Esophagus (tissue), 2 donors: ENCODE measurements at regions not wholly inside any gene's neighbourhood (a gene's known extent, or its start where the extent isn't known, plus 50 kb on each side); places are given as distances from the start of the nearest gene placed in this dataset.

Source experiments
- H3K27ac ChIP-seq, 2 donors: one replicate each; pipeline ENCODE4 v1.5.1; 2013; ENCODE audit warnings: low read depth in 2 of 2, mild to moderate bottlenecking in 2 of 2, inconsistent platforms in 1 of 2, low read length in 1 of 2, moderate library complexity in 1 of 2
- H3K27me3 ChIP-seq, 2 donors: one replicate each; pipeline ENCODE4 v1.6.1; 2013; ENCODE audit warnings: low read length in 2 of 2, control low read depth in 1 of 2, mild to moderate bottlenecking in 1 of 2; ENCODE audit not compliant: insufficient read depth in 2 of 2, control insufficient read depth in 1 of 2
- H3K36me3 ChIP-seq, 2 donors: one replicate each; pipeline ENCODE4 v1.6.1; 2013; ENCODE audit warnings: low read length in 1 of 2; ENCODE audit not compliant: control insufficient read depth in 2 of 2, insufficient read depth in 2 of 2
- H3K4me1 ChIP-seq, 2 donors: one replicate each; pipeline ENCODE4 v1.6.1; 2013; ENCODE audit warnings: low read length in 1 of 2; ENCODE audit not compliant: control insufficient read depth in 2 of 2, insufficient read depth in 2 of 2
- H3K4me3 ChIP-seq, 2 donors: one replicate each; pipeline ENCODE4 v1.5.1; 2013; ENCODE audit warnings: low read length in 2 of 2, mild to moderate bottlenecking in 2 of 2, low read depth in 1 of 2, moderate library complexity in 1 of 2
- H3K9me3 ChIP-seq, 2 donors: one replicate each; pipeline ENCODE4 v1.6.1; 2013; ENCODE audit warnings: mild to moderate bottlenecking in 2 of 2, low read depth in 1 of 2, low read length in 1 of 2, moderate library complexity in 1 of 2; ENCODE audit not compliant: control insufficient read depth in 2 of 2, insufficient read depth in 1 of 2
- WGBS, 2 donors: extraction: QIAGEN DNeasy Blood & Tissue Kit; methylation state at CpG; one replicate each; pipeline ENCODE4 v1.1.7; 2013; 5-methylcytosine and 5-hydroxymethylcytosine counted together
- donor health status: healthy with polysubstance abuse.
- donor health status: Bipolar disorder and iron deficiency.

- H3K27me3 ChIP-seq, result no peaks in the 10 kb centered on the region
- no peaks in the 10 kb centered on the region for H3K4me1 ChIP-seq
- H3K36me3 ChIP-seq, result no peaks in the 10 kb centered on the region
- no peak overlapping the region for H3K4me3 ChIP-seq
- H3K27ac ChIP-seq, result no peak overlapping the region
- WGBS, 2 donors, result 74 to 86% methylated on average over 4 of the region's 4 CpGs
- no peaks in the 10 kb centered on the region for H3K9me3 ChIP-seq
Measured at GRCh38 chr13:76643596-76643995, 242.6 kb downstream of the KCTD12 start.

- Histone ChIP-seq H3K36me3 (no peaks in the 10 kb centered on the region), H3K27ac (no peak overlapping the region), H3K9me3 (no peaks in the 10 kb centered on the region), H3K4me3 (no peak overlapping the region), H3K27me3 (no peaks in the 10 kb centered on the region), H3K4me1 (no peaks in the 10 kb centered on the region)
- WGBS, 2 donors, result 68 to 78% methylated on average over 1 of the region's 1 CpG
Measured at GRCh38 chr13:76641056-76641455, 245.1 kb downstream of the KCTD12 start.

GRCh38 chr13:76638882-76639281, 247.3 kb downstream of the KCTD12 start:
- Histone ChIP-seq H3K4me1 (no peaks in the 10 kb centered on the region), H3K36me3 (no peaks in the 10 kb centered on the region), H3K27me3 (no peaks in the 10 kb centered on the region), H3K27ac (no peak overlapping the region), H3K4me3 (no peak overlapping the region), H3K9me3 (no peaks in the 10 kb centered on the region)
- 67 to 87% methylated on average over 3 of the region's 3 CpGs for WGBS, 2 donors

GRCh38 chr13:76638181-76638580, 248.0 kb downstream of the KCTD12 start:
- H3K4me3 ChIP-seq, result no peak overlapping the region
- H3K27me3 ChIP-seq, result no peaks in the 10 kb centered on the region
- no peaks in the 10 kb centered on the region for H3K4me1 ChIP-seq
- no peaks in the 10 kb centered on the region for H3K36me3 ChIP-seq
- H3K27ac ChIP-seq, result no peak overlapping the region
- H3K9me3 ChIP-seq, result no peaks in the 10 kb centered on the region
- WGBS, 2 donors, result 70 to 75% methylated on average over 3 of the region's 3 CpGs

- H3K36me3 ChIP-seq, result no peaks in the 10 kb centered on the region
- no peak overlapping the region for H3K27ac ChIP-seq
- no peaks in the 10 kb centered on the region for H3K27me3 ChIP-seq
- WGBS, 2 donors, result 55 to 64% methylated on average over 2 of the region's 2 CpGs
- H3K4me1 ChIP-seq, result no peaks in the 10 kb centered on the region
- no peak overlapping the region for H3K4me3 ChIP-seq
- H3K9me3 ChIP-seq, result no peaks in the 10 kb centered on the region
Measured at GRCh38 chr13:76637641-76638141, 248.5 kb downstream of the KCTD12 start.

- no peaks in the 10 kb centered on the region for H3K36me3 ChIP-seq
- WGBS, 2 donors, result 72 to 82% methylated on average over 2 of the region's 2 CpGs
- H3K4me1 ChIP-seq, result no peaks in the 10 kb centered on the region
- H3K9me3 ChIP-seq, result no peaks in the 10 kb centered on the region
- no peaks in the 10 kb centered on the region for H3K27me3 ChIP-seq
- no peak overlapping the region for H3K27ac ChIP-seq
- no peak overlapping the region for H3K4me3 ChIP-seq
Measured at GRCh38 chr13:76636829-76637228, 249.4 kb downstream of the KCTD12 start.

GRCh38 chr13:76635232-76636230, 250.7 kb downstream of the KCTD12 start:
- no peak overlapping the region for H3K4me3 ChIP-seq
- no peaks in the 10 kb centered on the region for H3K4me1 ChIP-seq
- no peaks in the 10 kb centered on the region for H3K36me3 ChIP-seq
- no peaks in the 10 kb centered on the region for H3K27me3 ChIP-seq
- 87 to 89% methylated on average over 7 of the region's 7 CpGs for WGBS, 2 donors
- H3K27ac ChIP-seq, result no peak overlapping the region
- H3K9me3 ChIP-seq, result no peaks in the 10 kb centered on the region

- no peaks in the 10 kb centered on the region for H3K27me3 ChIP-seq
Measured at GRCh38 chr13:76634431-76635191, 251.6 kb downstream of the KCTD12 start.

GRCh38 chr13:76632401-76633044, 253.7 kb downstream of the KCTD12 start:
- Histone ChIP-seq H3K27me3 (no peaks in the 10 kb centered on the region), H3K9me3 (no peaks in the 10 kb centered on the region), H3K4me1 (no peaks in the 10 kb centered on the region), H3K36me3 (no peaks in the 10 kb centered on the region), H3K4me3 (no peak overlapping the region), H3K27ac (no peak overlapping the region)
- WGBS, 2 donors, result 62 to 66% methylated on average over 3 of the region's 3 CpGs

More at GRCh38 chr13:76634431-76635191, 251.6 kb downstream of the KCTD12 start:
- H3K36me3 ChIP-seq, result no peaks in the 10 kb centered on the region
- no peak overlapping the region for H3K4me3 ChIP-seq
- H3K9me3 ChIP-seq, result no peaks in the 10 kb centered on the region
- H3K27ac ChIP-seq, result no peak overlapping the region
- 83 to 85% methylated on average over 6 of the region's 6 CpGs for WGBS, 2 donors
- no peaks in the 10 kb centered on the region for H3K4me1 ChIP-seq
